ENCODE measurements at regions not wholly inside any gene's neighbourhood (a gene's known extent, or its start where the extent isn't known, plus 50 kb on each side); places are given as distances from the start of the nearest gene placed in this dataset.
"Not testable (repeated sequence)": the region's sequence is repeated elsewhere in the genome, so short reads cannot be mapped to it uniquely, and the experiment has no call there.

- Histone ChIP-seq H3K27ac (no peak overlapping the region), H3K9me3 (no peaks in the 10 kb centered on the region), H3K4me1 (no peaks in the 10 kb centered on the region), H3K27me3 (no peaks in the 10 kb centered on the region), H3K36me3 (no peaks in the 10 kb centered on the region), H3K4me3 (no peak overlapping the region)
- intact Hi-C loops (cut with DNase I; ENCODE audit: low total_unique reads) = no loop called here
- no peak for DNase-seq
- TF ChIP-seq EP300 (IDR thresholded peaks at IDR 0.05; ENCODE audit: low read depth) (no peak), POLR2AphosphoS5 (IDR thresholded peaks at IDR 0.05) (no peak), POLR2A (IDR thresholded peaks at IDR 0.05) (no peak), CTCF (IDR thresholded peaks at IDR 0.05) (no peak)
- in situ Hi-C loops (cut with MboI; ENCODE audit: low pct_ligation_motif_present in 1 of 4, low pct_unique_long_range_greater_than_20kb in 1 of 4, low sequenced_read_pairs in 3 of 4) = no loop called here
- WGBS, 2 donors (ENCODE audit: low coverage in 1 of 2) = 17 to 75% methylated on average over 1 to 3 of the region's 3 CpGs
Measured at GRCh38 chr6:69456086-69456485, 340.7 kb downstream of the LMBRD1 start.

GRCh38 chr6:69454619-69455018, 342.2 kb downstream of the LMBRD1 start:
- H3K27ac ChIP-seq; in situ Hi-C loops (cut with MboI; ENCODE audit: low pct_ligation_motif_present in 1 of 4, low pct_unique_long_range_greater_than_20kb in 1 of 4, low sequenced_read_pairs in 3 of 4); H3K36me3 ChIP-seq; H3K27me3 ChIP-seq; H3K4me3 ChIP-seq; H3K9me3 ChIP-seq; H3K4me1 ChIP-seq; intact Hi-C loops (cut with DNase I; ENCODE audit: low total_unique reads); DNase-seq: not testable (repeated sequence)
- WGBS, 2 donors (ENCODE audit: low coverage in 1 of 2) = 66 to 84% methylated on average over 2 of the region's 2 CpGs

GRCh38 chr6:69450493-69450892, 346.3 kb downstream of the LMBRD1 start:
- DNase-seq; H3K27me3 ChIP-seq; H3K9me3 ChIP-seq; H3K4me1 ChIP-seq; in situ Hi-C loops (cut with MboI; ENCODE audit: low pct_ligation_motif_present in 1 of 4, low pct_unique_long_range_greater_than_20kb in 1 of 4, low sequenced_read_pairs in 3 of 4); H3K4me3 ChIP-seq; H3K27ac ChIP-seq; H3K36me3 ChIP-seq; intact Hi-C loops (cut with DNase I; ENCODE audit: low total_unique reads): not testable (repeated sequence)
- 46 to 61% methylated on average over 2 to 3 of the region's 3 CpGs for WGBS, 2 donors (ENCODE audit: low coverage in 1 of 2)

- Histone ChIP-seq H3K4me3 (no peak overlapping the region), H3K27me3 (no peaks in the 10 kb centered on the region), H3K9me3 (no peaks in the 10 kb centered on the region), H3K36me3 (no peaks in the 10 kb centered on the region), H3K27ac (no peak overlapping the region), H3K4me1 (no peaks in the 10 kb centered on the region)
- no peak for DNase-seq
- in situ Hi-C loops (cut with MboI; ENCODE audit: low pct_ligation_motif_present in 1 of 4, low pct_unique_long_range_greater_than_20kb in 1 of 4, low sequenced_read_pairs in 3 of 4) (no loop called here), intact Hi-C loops (cut with DNase I; ENCODE audit: low total_unique reads) (no loop called here)
- 97% methylated on average over 8 of the region's 8 CpGs; no CpG with 5 or more reads in 1 of the 2 donors for WGBS, 2 donors (ENCODE audit: low coverage in 1 of 2)
- TF ChIP-seq CTCF (IDR thresholded peaks at IDR 0.05) (no peak), POLR2AphosphoS5 (IDR thresholded peaks at IDR 0.05) (no peak), EP300 (IDR thresholded peaks at IDR 0.05; ENCODE audit: low read depth) (no peak), POLR2A (IDR thresholded peaks at IDR 0.05) (no peak)
Measured at GRCh38 chr6:69449887-69450286, 346.9 kb downstream of the LMBRD1 start.

All from transverse colon (tissue), 4 donors.